H1 (cell line): ENCODE measurements at regions not wholly inside any gene's neighbourhood (a gene's known extent, or its start where the extent isn't known, plus 50 kb on each side); places are given as distances from the start of the nearest gene placed in this dataset.

Experiments
- CTCF ChIP-seq, 3 experiments: IDR thresholded peaks; 1 replicate in 2 of 3; 2 replicates in 1 of 3; pipeline versions ENCODE4 v1.5.1 to v1.6.1; 2011; ENCODE audit warnings: low read length in 3 of 3, mild to moderate bottlenecking in 3 of 3, inconsistent platforms in 2 of 3, low read depth in 1 of 3, moderate library complexity in 1 of 3; ENCODE audit not compliant: insufficient read depth in 1 of 3; ENCODE audit errors: control extremely low read depth in 1 of 3
- HDAC2 ChIP-seq, 2 experiments: fragments of 300-600 bp in 1 of 2; sonication (generic) in 1 of 2; IDR thresholded peaks; 2 replicates each; pipeline ENCODE4 v1.6.1; 2011 to 2012; ENCODE audit warnings: low read depth in 2 of 2, low read length in 2 of 2, mild to moderate bottlenecking in 2 of 2, moderate library complexity in 2 of 2, borderline replicate concordance in 1 of 2, inconsistent platforms in 1 of 2
- POLR2A ChIP-seq, 2 experiments: IDR thresholded peaks; 1 replicate in 1 of 2; 2 replicates in 1 of 2; pipeline ENCODE4 v1.6.1; 2011; ENCODE audit warnings: low read depth in 2 of 2, low read length in 2 of 2, mild to moderate bottlenecking in 2 of 2; ENCODE audit errors: control extremely low read depth in 1 of 2
- RFX5 ChIP-seq: IDR thresholded peaks from 2 replicates; pipeline ENCODE4 v1.6.1; 2011; ENCODE audit warnings: low read depth, low read length, improper control_type of control experiment, borderline replicate concordance
- SIN3A ChIP-seq, 2 experiments: IDR thresholded peaks in 1 of 2; conservative IDR thresholded peaks in 1 of 2; 2 replicates each; pipeline ENCODE4 v1.6.1; 2011 to 2012; ENCODE audit warnings: low read length in 2 of 2, improper control_type of control experiment in 1 of 2, low read depth in 1 of 2, mild to moderate bottlenecking in 1 of 2
- SP2 ChIP-seq: IDR thresholded peaks from 2 replicates; pipeline ENCODE4 v1.6.1; 2012; ENCODE audit warnings: mild to moderate bottlenecking, low read length, inconsistent platforms
- SRF ChIP-seq: IDR thresholded peaks from 2 replicates; pipeline ENCODE4 v1.6.1; 2011; ENCODE audit warnings: mild to moderate bottlenecking, low read depth, low read length, moderate library complexity

GRCh38 chr16:80116711-80117110, 424.1 kb upstream of the DYNLRB2 start:
- no peak for TF ChIP-seq CTCF (IDR thresholded peaks at IDR 0.05; ENCODE audit: control extremely low read depth in 1 of 3, insufficient read depth in 1 of 3, low read depth in 1 of 3, low read length in 3 of 3)
- TF ChIP-seq SP2 = no peak
- TF ChIP-seq POLR2A (IDR thresholded peaks at IDR 0.05; ENCODE audit: control extremely low read depth in 1 of 2, low read depth in 2 of 2, low read length in 2 of 2) = no peak
- no peak for TF ChIP-seq RFX5
- no peak for TF ChIP-seq SIN3A (conservative IDR thresholded peaks at IDR 0.05 in 1 of 2, IDR thresholded peaks at IDR 0.05 in 1 of 2; ENCODE audit: low read depth in 1 of 2, low read length in 2 of 2)
- TF ChIP-seq HDAC2 (IDR thresholded peaks at IDR 0.05; ENCODE audit: borderline replicate concordance in 1 of 2, low read depth in 2 of 2, low read length in 2 of 2) = no peak
- TF ChIP-seq SRF = no peak
